ENCODE measurements at regions not wholly inside any gene's neighbourhood (a gene's known extent, or its start where the extent isn't known, plus 50 kb on each side); places are given as distances from the start of the nearest gene placed in this dataset.

- TF ChIP-seq CTCF (IDR thresholded peaks at IDR 0.05), result no peak
- no peak for TF ChIP-seq POLR2A (IDR thresholded peaks at IDR 0.05)
These were observed 57.8 kb upstream of the CIBAR2 start for GRCh38 chr16:85170066-85170491.

Data from uterus (tissue), 2 donors.